ENCODE measurements at regions not wholly inside any gene's neighbourhood (a gene's known extent, or its start where the extent isn't known, plus 50 kb on each side); places are given as distances from the start of the nearest gene placed in this dataset.
"Not testable (repeated sequence)": the region's sequence is repeated elsewhere in the genome, so short reads cannot be mapped to it uniquely, and the experiment has no call there.

DNA sequence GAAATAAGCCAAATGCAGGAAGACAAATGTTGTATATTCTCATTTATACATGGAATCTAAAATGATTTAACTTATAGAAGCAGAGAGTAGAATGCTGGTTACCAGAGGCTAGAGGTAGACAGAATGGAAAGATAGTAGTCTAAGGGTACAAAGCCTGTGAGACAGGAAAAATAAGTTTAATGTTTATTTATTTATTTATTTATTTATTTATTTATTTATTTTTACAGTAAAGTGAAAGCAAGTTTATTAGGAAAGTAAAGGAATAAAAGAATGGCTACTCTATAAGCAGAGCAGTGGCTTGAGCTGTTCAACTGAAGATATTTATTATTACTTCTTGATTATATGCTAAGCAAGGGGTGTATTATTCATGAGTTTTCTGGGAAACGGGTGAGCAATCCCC lies 203.2 kb downstream of the LAS1L start:
- POLR2A ChIA-PET: no interaction called here
- TF ChIP-seq TCF7L2 (IDR thresholded peaks at IDR 0.05; ENCODE audit: low read depth, low read length): no peak
- no peak for TF ChIP-seq SIN3A (IDR thresholded peaks at IDR 0.05; ENCODE audit: borderline replicate concordance, insufficient read depth, low read depth, low read length)
- no peak for TF ChIP-seq POLR2AphosphoS5 (IDR thresholded peaks at IDR 0.05; ENCODE audit: low read depth, low read length)
- TF ChIP-seq, protein P1, sequence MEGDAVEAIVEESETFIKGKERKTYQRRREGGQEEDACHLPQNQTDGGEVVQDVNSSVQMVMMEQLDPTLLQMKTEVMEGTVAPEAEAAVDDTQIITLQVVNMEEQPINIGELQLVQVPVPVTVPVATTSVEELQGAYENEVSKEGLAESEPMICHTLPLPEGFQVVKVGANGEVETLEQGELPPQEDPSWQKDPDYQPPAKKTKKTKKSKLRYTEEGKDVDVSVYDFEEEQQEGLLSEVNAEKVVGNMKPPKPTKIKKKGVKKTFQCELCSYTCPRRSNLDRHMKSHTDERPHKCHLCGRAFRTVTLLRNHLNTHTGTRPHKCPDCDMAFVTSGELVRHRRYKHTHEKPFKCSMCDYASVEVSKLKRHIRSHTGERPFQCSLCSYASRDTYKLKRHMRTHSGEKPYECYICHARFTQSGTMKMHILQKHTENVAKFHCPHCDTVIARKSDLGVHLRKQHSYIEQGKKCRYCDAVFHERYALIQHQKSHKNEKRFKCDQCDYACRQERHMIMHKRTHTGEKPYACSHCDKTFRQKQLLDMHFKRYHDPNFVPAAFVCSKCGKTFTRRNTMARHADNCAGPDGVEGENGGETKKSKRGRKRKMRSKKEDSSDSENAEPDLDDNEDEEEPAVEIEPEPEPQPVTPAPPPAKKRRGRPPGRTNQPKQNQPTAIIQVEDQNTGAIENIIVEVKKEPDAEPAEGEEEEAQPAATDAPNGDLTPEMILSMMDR (IDR thresholded peaks at IDR 0.05): no peak
- TF ChIP-seq, protein P2, sequence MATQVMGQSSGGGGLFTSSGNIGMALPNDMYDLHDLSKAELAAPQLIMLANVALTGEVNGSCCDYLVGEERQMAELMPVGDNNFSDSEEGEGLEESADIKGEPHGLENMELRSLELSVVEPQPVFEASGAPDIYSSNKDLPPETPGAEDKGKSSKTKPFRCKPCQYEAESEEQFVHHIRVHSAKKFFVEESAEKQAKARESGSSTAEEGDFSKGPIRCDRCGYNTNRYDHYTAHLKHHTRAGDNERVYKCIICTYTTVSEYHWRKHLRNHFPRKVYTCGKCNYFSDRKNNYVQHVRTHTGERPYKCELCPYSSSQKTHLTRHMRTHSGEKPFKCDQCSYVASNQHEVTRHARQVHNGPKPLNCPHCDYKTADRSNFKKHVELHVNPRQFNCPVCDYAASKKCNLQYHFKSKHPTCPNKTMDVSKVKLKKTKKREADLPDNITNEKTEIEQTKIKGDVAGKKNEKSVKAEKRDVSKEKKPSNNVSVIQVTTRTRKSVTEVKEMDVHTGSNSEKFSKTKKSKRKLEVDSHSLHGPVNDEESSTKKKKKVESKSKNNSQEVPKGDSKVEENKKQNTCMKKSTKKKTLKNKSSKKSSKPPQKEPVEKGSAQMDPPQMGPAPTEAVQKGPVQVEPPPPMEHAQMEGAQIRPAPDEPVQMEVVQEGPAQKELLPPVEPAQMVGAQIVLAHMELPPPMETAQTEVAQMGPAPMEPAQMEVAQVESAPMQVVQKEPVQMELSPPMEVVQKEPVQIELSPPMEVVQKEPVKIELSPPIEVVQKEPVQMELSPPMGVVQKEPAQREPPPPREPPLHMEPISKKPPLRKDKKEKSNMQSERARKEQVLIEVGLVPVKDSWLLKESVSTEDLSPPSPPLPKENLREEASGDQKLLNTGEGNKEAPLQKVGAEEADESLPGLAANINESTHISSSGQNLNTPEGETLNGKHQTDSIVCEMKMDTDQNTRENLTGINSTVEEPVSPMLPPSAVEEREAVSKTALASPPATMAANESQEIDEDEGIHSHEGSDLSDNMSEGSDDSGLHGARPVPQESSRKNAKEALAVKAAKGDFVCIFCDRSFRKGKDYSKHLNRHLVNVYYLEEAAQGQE (IDR thresholded peaks at IDR 0.05; ENCODE audit: insufficient read depth in 1 of 2, low read depth in 2 of 2, low read length in 1 of 2): no peak
- DNase-seq (ENCODE audit: low read depth, low spot score) (no peak), ATAC-seq (no peak)
- CTCF ChIA-PET: no interaction called here
- H3K27me3 ChIP-seq (ENCODE audit: control insufficient read depth, insufficient read depth, low read length): no peaks in the 10 kb centered on the region
- BruUV-seq (replicated peaks): no TSS peak
- H3K9me3 ChIP-seq (ENCODE audit: control insufficient read depth, insufficient read depth, low read depth, low read length): no peaks in the 10 kb centered on the region
- no peak overlapping the region for H3K4me3 ChIP-seq (ENCODE audit: low read depth in 2 of 2, low read length in 2 of 2)
- in situ Hi-C loops (cut with HindIII; ENCODE audit: low pct_unique_long_range_greater_than_20kb, low sequenced_read_pairs) (no loop called here), intact Hi-C loops (cut with micrococcal nuclease; ENCODE audit: unreplicated experiment) (no loop called here)
- H3K4me1 ChIP-seq (ENCODE audit: control insufficient read depth, insufficient read depth, low read length): no peaks in the 10 kb centered on the region
- H3K36me3 ChIP-seq (ENCODE audit: control insufficient read depth, insufficient read depth, low read length): no peaks in the 10 kb centered on the region
- no peak overlapping the region for H3K27ac ChIP-seq (ENCODE audit: low read length)

DNA sequence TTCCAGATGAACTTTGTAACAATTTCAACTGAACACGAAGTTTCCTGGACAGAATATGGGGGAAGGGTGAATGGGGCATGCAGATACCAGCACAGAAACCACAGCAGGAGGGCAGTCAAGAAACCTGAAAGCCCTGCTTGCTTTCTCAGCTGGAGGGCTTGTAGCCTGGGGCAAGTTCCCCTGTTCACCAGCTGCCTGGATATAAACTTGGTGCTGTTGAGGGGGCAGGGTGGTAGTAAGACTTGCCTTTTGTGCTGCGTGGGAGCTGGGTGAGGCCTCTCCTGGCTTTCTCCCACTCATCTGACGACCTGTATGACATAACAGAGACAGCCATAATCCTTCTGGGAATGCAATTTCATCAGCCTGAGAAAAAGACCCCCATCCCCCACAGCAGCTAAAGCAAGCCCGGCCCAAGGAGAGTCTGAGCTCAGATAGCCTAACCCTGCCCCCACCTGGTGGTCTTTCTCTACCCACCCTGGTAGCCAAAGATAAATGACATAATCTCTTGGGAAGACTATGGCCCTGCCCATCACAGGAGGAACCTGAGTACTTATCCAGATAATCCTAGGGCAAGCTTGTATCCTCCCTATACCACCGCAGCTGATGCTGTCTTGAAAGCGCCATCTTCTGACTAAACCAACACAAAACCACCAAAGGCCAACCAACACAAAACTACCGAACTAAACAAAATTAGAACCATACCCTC lies 234.3 kb downstream of the LAS1L start:
- Histone ChIP-seq H3K27me3 (ENCODE audit: control insufficient read depth, insufficient read depth, low read length) (no peaks in the 10 kb centered on the region), H3K9me3 (ENCODE audit: control insufficient read depth, insufficient read depth, low read depth, low read length) (no peaks in the 10 kb centered on the region), H3K27ac (ENCODE audit: low read length) (no peak overlapping the region), H3K36me3 (ENCODE audit: control insufficient read depth, insufficient read depth, low read length) (no peaks in the 10 kb centered on the region), H3K4me1 (ENCODE audit: control insufficient read depth, insufficient read depth, low read length) (no peaks in the 10 kb centered on the region), H3K4me3 (ENCODE audit: low read depth in 2 of 2, low read length in 2 of 2) (no peak overlapping the region)
- TF ChIP-seq TCF7L2 (IDR thresholded peaks at IDR 0.05; ENCODE audit: low read depth, low read length) (no peak), POLR2AphosphoS5 (IDR thresholded peaks at IDR 0.05; ENCODE audit: low read depth, low read length) (no peak), SIN3A (IDR thresholded peaks at IDR 0.05; ENCODE audit: borderline replicate concordance, insufficient read depth, low read depth, low read length) (no peak)
- TF ChIP-seq, protein P2 (IDR thresholded peaks at IDR 0.05; ENCODE audit: insufficient read depth in 1 of 2, low read depth in 2 of 2, low read length in 1 of 2): no peak
- TF ChIP-seq, protein P1 (IDR thresholded peaks at IDR 0.05): no peak
- DNase-seq (ENCODE audit: low read depth, low spot score) (no peak), ATAC-seq (no peak)
- ChIA-PET POLR2A (no interaction called here), CTCF (interaction anchor here (0.6 kb wide), 1 partner anchor 281 kb away, joined by 6 read pairs; no protein-coding TSS in a partner anchor)
- in situ Hi-C loops (cut with HindIII; ENCODE audit: low pct_unique_long_range_greater_than_20kb, low sequenced_read_pairs) (no loop called here), intact Hi-C loops (cut with micrococcal nuclease; ENCODE audit: unreplicated experiment) (no loop called here)
- BruUV-seq (replicated peaks): no TSS peak

DNA sequence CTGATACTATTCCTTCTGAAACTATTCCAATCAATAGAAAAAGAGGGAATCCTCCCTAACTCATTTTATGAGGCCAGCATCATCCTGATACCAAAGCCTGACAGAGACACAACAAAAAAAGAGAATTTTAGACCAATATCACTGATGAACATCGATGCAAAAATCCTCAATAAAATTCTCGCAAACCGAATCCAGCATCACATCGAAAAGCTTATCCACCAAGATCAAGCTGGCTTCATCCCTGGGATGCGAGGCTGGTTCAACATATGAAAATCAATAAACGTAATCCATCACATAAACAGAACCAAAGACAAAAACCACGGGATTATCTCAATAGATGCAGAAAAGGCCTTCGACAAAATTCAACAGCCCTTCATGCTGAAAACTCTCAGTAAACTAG lies 251.7 kb downstream of the LAS1L start:
- BruUV-seq (replicated peaks); CTCF ChIA-PET; H3K36me3 ChIP-seq (ENCODE audit: control insufficient read depth, insufficient read depth, low read length): not testable (repeated sequence)

More for the DNA sequence above, 251.7 kb downstream of the LAS1L start:
- H3K27me3 ChIP-seq (ENCODE audit: control insufficient read depth, insufficient read depth, low read length); ATAC-seq; in situ Hi-C loops (cut with HindIII; ENCODE audit: low pct_unique_long_range_greater_than_20kb, low sequenced_read_pairs); POLR2A ChIA-PET; DNase-seq (ENCODE audit: low read depth, low spot score); intact Hi-C loops (cut with micrococcal nuclease; ENCODE audit: unreplicated experiment); H3K4me1 ChIP-seq (ENCODE audit: control insufficient read depth, insufficient read depth, low read length); H3K4me3 ChIP-seq (ENCODE audit: low read depth in 2 of 2, low read length in 2 of 2); H3K9me3 ChIP-seq (ENCODE audit: control insufficient read depth, insufficient read depth, low read depth, low read length); H3K27ac ChIP-seq (ENCODE audit: low read length): not testable (repeated sequence)

Measured in Panc1 (cell line).